ENCODE measurements at regions not wholly inside any gene's neighbourhood (a gene's known extent, or its start where the extent isn't known, plus 50 kb on each side); places are given as distances from the start of the nearest gene placed in this dataset.
A peak's percentile ranks its signal among the peaks of the same experiment; 100 is the strongest.

DNA sequence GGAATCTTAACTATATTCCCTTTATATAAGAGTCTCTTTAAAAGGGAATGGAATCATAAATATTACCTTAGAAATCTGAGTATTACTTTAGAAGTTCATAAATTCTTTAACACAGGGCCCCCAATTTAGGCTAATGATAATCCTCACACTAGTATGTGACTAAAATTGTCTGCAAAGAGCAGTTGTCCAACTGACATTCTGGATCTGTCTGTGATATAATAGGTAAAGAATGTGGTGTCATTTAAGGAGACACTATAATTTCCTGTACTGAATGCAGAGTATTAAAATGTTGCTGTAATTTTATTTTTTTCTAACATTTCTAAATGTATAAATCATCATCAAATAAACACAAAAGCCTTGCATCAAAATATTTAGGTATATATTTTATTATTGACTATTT is 128.5 kb upstream of the DST start:
- TF ChIP-seq, protein P1, sequence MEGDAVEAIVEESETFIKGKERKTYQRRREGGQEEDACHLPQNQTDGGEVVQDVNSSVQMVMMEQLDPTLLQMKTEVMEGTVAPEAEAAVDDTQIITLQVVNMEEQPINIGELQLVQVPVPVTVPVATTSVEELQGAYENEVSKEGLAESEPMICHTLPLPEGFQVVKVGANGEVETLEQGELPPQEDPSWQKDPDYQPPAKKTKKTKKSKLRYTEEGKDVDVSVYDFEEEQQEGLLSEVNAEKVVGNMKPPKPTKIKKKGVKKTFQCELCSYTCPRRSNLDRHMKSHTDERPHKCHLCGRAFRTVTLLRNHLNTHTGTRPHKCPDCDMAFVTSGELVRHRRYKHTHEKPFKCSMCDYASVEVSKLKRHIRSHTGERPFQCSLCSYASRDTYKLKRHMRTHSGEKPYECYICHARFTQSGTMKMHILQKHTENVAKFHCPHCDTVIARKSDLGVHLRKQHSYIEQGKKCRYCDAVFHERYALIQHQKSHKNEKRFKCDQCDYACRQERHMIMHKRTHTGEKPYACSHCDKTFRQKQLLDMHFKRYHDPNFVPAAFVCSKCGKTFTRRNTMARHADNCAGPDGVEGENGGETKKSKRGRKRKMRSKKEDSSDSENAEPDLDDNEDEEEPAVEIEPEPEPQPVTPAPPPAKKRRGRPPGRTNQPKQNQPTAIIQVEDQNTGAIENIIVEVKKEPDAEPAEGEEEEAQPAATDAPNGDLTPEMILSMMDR (IDR thresholded peaks at IDR 0.05; ENCODE audit: control extremely low read depth, extremely low read depth): no peak
- H3K36me3 ChIP-seq (ENCODE audit: control insufficient read depth in 4 of 4, insufficient read depth in 4 of 4, low read length in 4 of 4): no peaks in the 10 kb centered on the region
- DNase-seq: no peak
- no peak overlapping the region for H3K9ac ChIP-seq (ENCODE audit: insufficient read depth in 1 of 2, low read length in 2 of 2)
- H3K4me1 ChIP-seq (ENCODE audit: control insufficient read depth in 5 of 5, insufficient read depth in 5 of 5, low read length in 5 of 5): peaks cover 0 to 23% (median 3%) of the 10 kb centered on the region in 5 donors
- no peak for ATAC-seq (ENCODE audit: insufficient read depth, low FRiP score)
- no peak overlapping the region for H3K4me3 ChIP-seq
- peak overlapping the region in 1 of 2 donors; percentile 45 for H3K27ac ChIP-seq (ENCODE audit: low read depth in 1 of 2, low read length in 1 of 2)
- no peaks in the 10 kb centered on the region for H3K27me3 ChIP-seq (ENCODE audit: control insufficient read depth in 3 of 3, insufficient read depth in 3 of 3, low read length in 2 of 3)
- H3K9me3 ChIP-seq (ENCODE audit: control insufficient read depth in 4 of 4, insufficient read depth in 3 of 4, low read length in 3 of 4): no peaks in the 10 kb centered on the region

DNA sequence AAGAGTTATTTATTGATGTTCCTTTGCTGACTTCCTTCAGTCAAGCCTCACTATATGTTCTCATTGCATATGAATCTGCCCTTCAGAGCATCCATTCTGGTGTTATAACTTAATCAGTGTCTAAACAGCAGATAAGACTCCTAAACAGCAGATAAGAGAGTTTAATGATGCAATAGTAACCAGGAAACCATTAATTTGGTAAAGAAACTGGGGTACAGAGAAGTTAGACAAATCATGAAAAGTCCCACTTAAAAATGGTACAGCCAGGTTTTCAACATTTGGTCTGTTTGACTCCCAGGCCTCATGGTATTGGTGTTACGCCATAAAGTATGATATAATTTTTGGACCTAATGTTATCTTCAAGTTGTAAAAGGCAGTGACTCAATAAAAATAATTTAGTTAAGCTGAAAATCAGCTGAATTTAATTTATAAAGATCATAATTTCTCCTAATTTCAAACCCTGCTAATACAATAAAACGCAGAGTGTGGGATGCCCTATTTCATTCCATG is 127.4 kb upstream of the DST start:
- H3K9ac ChIP-seq (ENCODE audit: insufficient read depth in 1 of 2, low read length in 2 of 2): no peak overlapping the region
- TF ChIP-seq, protein P1 (IDR thresholded peaks at IDR 0.05; ENCODE audit: control extremely low read depth, extremely low read depth): no peak
- 94 to 96% methylated on average over 2 of the region's 2 CpGs for WGBS, 2 donors
- peak overlapping the region in 1 of 2 donors; percentile 45 for H3K27ac ChIP-seq (ENCODE audit: low read depth in 1 of 2, low read length in 1 of 2)
- no peak for DNase-seq
- no peaks in the 10 kb centered on the region for H3K27me3 ChIP-seq (ENCODE audit: control insufficient read depth in 3 of 3, insufficient read depth in 3 of 3, low read length in 2 of 3)
- H3K36me3 ChIP-seq (ENCODE audit: control insufficient read depth in 4 of 4, insufficient read depth in 4 of 4, low read length in 4 of 4): no peaks in the 10 kb centered on the region
- ATAC-seq (ENCODE audit: insufficient read depth, low FRiP score): no peak
- H3K9me3 ChIP-seq (ENCODE audit: control insufficient read depth in 4 of 4, insufficient read depth in 3 of 4, low read length in 3 of 4): no peaks in the 10 kb centered on the region
- no peak overlapping the region for H3K4me3 ChIP-seq
- H3K4me1 ChIP-seq (ENCODE audit: control insufficient read depth in 5 of 5, insufficient read depth in 5 of 5, low read length in 5 of 5): peaks cover 0 to 28% (median 3%) of the 10 kb centered on the region in 5 donors

DNA sequence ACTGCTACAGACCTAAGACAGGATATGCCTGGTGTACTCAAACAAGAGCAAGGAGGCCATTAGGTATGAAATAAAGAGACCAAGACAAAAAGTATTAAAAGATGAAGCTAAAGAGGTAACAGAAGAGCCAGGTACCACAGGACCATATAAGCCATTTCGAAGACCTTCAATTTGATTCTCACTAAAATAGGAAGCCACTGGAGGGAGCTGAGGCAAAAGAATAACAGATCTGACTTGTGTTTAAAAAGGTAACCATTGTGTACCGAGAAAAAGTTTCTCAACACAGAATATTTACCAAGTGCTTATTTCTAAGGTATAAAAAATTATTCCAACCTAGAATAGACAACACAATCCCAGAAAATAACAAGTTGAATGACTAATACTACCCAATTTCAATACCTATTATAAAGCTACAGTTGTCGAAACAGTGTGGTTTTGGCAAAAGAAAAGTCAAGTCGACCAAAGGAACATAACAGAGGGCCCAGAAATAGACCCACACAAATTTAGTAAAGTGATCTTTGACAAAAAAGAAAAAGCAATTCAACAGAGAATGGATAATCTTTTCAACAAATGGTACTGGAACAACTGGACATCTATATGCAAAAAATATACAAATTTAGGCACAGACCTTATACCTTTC is 125.3 kb upstream of the DST start:
- TF ChIP-seq, protein P1 (IDR thresholded peaks at IDR 0.05; ENCODE audit: control extremely low read depth, extremely low read depth): no peak
- Histone ChIP-seq H3K4me3 (no peak overlapping the region), H3K9ac (ENCODE audit: insufficient read depth in 1 of 2, low read length in 2 of 2) (no peak overlapping the region), H3K27ac (ENCODE audit: low read depth in 1 of 2, low read length in 1 of 2) (no peak overlapping the region), H3K4me1 (ENCODE audit: control insufficient read depth in 5 of 5, insufficient read depth in 5 of 5, low read length in 5 of 5) (peaks cover 0 to 28% (median 8%) of the 10 kb centered on the region in 5 donors), H3K36me3 (ENCODE audit: control insufficient read depth in 4 of 4, insufficient read depth in 4 of 4, low read length in 4 of 4) (no peaks in the 10 kb centered on the region), H3K9me3 (ENCODE audit: control insufficient read depth in 4 of 4, insufficient read depth in 3 of 4, low read length in 3 of 4) (no peaks in the 10 kb centered on the region), H3K27me3 (ENCODE audit: control insufficient read depth in 3 of 3, insufficient read depth in 3 of 3, low read length in 2 of 3) (no peaks in the 10 kb centered on the region)
- DNase-seq: no peak
- WGBS, 2 donors: 78 to 80% methylated on average over 4 of the region's 4 CpGs
- ATAC-seq (ENCODE audit: insufficient read depth, low FRiP score): no peak

DNA sequence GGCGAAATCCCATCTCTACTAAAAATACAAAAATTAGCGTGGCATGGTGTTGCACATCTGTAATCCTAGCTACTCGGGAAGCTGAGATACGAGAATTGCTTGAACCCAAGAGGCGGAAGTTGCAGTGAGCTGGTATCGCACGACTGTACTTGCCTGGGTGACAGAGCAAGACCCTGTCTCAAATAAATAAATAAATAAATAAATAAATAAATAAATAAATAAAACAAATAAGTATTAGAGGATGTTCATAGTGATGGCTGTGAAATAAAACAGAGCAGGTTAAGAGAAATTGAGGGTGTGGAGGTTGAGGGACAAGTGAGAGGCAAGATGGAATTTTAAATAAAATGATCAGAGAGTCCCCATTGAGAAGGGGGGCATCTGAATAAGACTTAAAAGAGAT is 124.7 kb upstream of the DST start:
- Histone ChIP-seq H3K27ac (ENCODE audit: low read depth in 1 of 2, low read length in 1 of 2) (no peak overlapping the region), H3K9ac (ENCODE audit: insufficient read depth in 1 of 2, low read length in 2 of 2) (no peak overlapping the region), H3K9me3 (ENCODE audit: control insufficient read depth in 4 of 4, insufficient read depth in 3 of 4, low read length in 3 of 4) (no peaks in the 10 kb centered on the region), H3K4me3 (no peak overlapping the region), H3K36me3 (ENCODE audit: control insufficient read depth in 4 of 4, insufficient read depth in 4 of 4, low read length in 4 of 4) (no peaks in the 10 kb centered on the region), H3K4me1 (ENCODE audit: control insufficient read depth in 5 of 5, insufficient read depth in 5 of 5, low read length in 5 of 5) (peaks cover 0 to 28% (median 8%) of the 10 kb centered on the region in 5 donors), H3K27me3 (ENCODE audit: control insufficient read depth in 3 of 3, insufficient read depth in 3 of 3, low read length in 2 of 3) (no peaks in the 10 kb centered on the region)
- no peak for DNase-seq
- TF ChIP-seq, protein P1 (IDR thresholded peaks at IDR 0.05; ENCODE audit: control extremely low read depth, extremely low read depth): no peak
- WGBS, 2 donors: 94 to 95% methylated on average over 7 of the region's 7 CpGs
- no peak for ATAC-seq (ENCODE audit: insufficient read depth, low FRiP score)
